NCI-H526 (cell line): ENCODE measurements at regions not wholly inside any gene's neighbourhood (a gene's known extent, or its start where the extent isn't known, plus 50 kb on each side); places are given as distances from the start of the nearest gene placed in this dataset.
"Not testable (repeated sequence)": the region's sequence is repeated elsewhere in the genome, so short reads cannot be mapped to it uniquely, and the experiment has no call there.

Source experiments
- DNase-seq, 2 experiments: peaks; one replicate each; lab custom pipeline; 2025; lab: John Stamatoyannopoulos, UW

DNA sequence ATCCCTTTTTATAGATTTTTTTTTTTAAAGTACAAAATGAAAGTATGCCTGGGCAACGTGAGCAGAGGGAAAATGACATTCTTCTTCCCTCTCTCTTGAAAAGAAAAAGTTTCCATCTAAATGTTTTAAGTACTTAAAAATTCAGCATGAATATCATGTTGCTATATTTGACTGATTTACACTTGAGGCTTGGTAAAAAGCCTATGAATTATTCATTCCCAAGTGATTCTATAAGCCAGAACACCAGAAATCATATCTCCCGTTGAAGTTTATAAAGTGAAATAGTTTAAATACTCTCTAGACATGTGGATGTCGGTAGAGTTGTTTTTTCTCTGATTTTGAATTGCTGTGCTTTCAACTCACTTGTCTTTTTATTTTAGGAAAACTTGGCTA lies 276.2 kb upstream of the RARB start:
- DNase-seq: no peak

DNA sequence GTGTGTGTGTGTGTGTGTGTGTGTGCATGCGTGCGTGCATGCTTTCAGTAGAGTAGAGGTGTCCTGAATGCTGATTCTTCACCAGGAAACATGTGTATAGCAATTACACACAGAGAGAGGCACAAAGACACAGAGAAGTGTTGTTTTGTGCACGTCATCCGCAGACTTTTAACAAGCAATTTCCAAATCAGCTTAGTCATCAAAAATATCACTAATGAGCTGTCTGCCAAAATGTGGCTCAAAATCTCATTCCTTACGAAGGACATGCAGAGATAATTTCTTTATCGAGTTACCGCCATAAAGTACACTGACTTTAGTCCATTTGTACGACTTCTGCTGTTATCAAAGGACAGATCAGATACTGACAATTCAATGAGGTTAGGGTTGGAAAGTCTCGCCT lies 274.9 kb upstream of the RARB start:
- no peak for DNase-seq

DNA sequence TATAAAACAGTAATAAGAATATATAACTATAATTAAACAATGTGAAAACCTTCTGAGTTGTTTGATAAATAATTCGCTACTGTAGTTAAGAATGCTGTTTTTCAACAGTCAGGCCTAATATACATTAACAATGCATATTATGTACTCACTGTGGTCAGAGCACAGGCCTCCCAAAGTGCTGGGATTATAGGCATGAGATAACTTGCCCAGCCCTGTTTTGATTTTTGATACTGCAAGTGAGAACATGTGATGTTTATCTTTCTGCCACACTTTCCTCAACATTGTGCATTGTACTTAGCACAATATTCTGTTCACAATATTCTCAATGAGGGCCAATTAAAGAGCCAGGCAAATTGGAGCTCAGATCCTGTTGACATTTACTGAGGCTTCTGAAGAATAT lies 274.5 kb upstream of the RARB start:
- DNase-seq: no peak

DNA sequence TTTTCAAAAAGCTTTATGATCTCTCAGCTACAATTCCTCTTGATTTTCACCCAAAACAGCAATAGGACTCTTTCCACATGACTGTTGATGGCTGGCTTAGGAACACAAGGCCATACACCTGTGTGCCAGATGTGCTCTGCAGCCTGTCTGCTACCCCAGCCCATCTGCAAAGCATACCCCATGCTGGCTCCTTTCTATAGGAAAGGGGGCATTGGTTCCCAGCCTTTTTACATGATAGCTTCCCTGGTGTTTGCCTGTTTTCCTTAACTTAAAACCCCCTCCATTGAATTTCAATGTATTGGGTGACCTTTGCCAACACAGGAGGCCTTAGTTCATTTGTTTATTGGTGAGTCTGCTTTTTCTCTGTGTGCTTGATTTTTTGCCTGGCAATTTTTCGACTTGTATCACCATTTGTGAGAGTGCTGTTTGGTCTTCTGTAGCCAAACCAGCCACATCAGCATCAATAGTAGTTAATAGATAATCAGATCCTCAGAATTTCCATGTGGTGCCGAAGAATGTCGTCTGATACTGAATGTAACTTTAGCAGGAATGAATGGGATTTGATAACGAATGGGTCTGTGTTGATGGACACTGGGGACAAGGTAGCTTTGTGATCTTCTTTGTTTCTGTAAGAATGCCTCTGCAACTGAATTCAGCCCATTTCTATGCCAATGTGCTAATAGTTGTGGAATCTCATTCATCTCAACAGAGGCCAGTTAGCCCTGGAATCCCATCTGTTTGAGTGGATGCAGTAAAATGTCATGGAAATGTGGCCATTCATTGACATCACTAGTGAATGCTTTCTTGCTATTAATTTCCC lies 272.2 kb upstream of the RARB start:
- DNase-seq: no peak

DNA sequence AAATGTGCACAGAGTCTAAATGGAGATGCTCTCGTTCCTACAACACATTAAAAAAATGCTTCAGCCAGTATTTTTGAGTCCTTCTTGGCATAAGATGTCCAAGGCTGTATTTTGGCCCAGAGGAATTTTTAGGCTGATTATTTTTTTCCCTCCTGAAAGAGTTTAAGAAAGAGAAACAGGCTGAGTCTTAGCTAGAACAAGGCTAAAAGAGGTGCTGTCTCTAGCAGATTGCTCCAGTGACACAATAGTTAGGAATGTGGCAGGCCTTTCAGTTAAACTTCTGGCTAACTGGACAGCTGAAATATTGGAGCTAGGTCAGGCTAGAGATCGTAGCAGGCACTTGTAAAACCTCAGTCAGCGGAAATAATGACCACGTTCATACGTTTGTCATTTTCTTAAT lies 271.4 kb upstream of the RARB start:
- DNase-seq: no peak

DNA sequence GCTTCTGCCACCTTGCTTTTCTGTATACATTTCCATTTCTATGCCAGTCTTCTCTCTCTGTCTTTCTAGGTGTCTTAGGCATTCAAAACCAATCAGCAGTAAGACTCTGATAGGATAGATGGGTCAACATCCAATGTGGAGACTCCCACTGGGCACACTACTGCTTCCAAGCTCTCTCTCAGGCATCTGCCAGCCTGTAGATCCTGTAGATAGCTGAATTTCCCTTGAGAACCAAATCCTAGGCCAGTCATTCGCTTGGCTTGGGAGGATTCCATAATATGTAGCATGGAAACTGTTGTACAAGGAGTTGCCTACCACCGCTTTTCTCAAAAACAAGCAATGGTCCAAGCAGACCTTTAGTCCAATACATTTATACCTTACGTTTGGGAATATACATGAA lies 262.8 kb upstream of the RARB start:
- DNase-seq: no peak

DNA sequence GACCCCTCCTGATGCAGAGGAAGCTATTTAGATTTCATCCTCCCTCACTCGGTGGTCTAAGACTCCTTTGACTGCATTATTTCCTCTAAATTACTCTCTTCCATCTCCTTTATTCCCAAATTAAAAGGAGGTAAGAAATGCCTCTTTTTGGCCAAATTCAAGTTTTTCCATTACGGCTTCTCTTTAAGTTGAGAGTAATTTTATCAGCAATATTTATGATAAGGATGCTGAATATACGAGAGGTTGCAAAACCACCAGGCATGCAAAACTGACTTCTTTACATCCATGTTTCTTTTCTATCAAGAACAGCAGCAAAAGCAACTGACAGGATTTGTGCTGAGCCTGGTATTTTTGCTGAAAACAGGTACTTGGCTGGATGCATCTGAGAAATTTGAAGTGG lies 262.0 kb upstream of the RARB start:
- no peak for DNase-seq

DNA sequence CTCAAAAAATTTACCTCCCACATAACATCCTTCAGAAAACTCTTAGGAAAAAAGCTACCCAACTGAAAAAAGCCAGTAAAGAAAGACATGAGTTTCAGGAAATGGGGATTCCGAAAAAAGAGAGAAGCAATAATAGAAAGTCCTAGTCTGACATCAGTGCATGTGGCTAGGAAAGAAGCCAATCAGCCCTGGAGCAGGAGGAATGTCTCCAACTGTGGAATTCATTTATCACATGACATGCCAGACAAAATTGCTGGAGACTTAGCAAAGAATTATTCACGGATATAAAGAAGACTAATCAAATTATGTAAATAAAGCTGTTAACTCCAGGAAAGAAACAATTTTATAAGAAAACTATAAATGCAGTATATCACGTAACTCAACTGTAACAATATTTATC lies 258.9 kb upstream of the RARB start:
- DNase-seq: no peak

DNA sequence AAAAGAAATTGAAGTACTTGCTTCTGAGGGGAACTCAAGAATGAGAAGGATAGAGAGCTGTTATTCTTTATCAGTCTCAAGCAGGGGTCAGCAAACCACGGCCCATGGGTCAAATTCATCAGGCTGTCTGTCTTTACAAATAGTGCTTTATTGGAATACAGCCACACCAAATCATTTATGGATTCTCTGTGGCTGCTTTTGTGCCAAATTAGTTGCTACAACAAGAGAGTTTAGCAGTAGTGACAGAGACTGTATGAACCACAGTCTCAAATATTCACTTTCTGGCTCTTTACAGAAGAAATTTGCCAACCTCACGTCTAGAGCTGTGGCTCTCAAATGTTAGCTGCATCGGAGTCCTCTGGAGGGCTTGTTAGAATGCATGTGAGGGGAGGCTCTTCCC lies 258.0 kb upstream of the RARB start:
- DNase-seq: no peak

DNA sequence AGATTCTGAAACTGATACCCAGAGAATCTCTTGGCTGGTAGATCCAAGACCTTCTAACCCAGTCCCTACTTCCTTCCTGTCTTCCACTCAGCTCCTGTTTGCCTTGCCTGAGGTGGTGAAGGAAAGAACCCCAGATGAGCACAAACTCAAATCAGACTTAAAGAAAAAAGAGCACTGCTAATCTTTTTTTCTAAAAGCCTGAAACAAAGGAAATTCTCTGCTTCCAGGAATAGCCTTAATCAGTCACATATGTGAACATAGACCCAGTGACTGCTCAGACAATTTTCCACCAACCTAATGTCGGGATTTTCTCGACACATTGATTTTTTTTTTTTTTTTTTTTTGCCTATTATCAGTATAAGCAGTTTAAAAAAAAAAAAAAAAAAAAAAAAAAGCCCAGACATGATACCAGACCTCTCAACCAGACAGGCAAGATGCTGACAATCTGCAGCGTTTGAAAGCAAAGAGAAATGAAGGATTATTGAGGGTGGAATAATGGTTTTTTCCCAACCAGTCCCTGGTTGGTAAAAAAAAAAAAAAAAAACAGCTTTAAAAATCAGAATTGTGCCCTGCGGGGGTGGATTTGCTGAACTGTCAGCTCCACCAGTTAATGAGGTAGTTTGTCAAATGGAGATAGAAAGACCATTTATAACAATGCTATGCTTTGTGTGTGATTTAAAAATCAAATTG lies 256.8 kb upstream of the RARB start:
- no peak for DNase-seq

DNA sequence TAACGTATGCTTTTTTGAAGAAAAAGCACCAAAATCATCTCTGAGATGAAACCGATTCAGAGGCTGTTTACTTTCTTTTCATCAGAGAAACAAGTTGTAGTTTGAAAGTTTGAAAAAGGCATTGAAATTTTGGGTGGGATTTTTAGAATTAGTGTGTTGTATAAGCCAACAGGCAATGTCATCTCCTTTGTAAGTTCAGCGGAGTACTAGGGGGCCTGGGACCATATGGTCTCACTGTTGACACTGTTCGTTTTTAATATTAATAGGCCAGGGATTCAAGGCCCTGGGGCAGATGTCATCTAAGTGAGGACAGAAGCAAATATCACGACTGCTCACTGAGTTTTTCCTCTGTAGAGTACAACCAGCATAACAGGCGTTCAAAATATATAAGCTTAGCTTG lies 256.2 kb upstream of the RARB start:
- DNase-seq: no peak

DNA sequence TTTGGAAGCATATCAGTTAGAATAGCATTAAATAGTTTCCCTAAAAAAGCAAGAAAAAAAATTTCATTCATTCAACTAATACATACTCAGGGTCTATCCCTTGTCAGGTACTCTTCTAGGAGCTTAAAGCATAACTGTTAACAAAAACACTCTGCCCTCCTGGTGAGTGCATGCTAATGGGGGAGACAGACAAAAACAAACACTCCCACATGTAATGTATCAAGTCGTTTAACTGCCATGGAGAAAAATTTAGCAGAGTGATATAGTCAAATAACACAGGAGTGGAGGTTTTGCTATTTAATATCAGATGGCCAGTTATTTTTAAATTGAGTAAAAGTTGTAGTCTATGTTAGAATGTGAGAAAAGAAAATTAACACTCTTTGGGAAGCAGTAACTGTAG lies 254.5 kb upstream of the RARB start:
- DNase-seq: peak in 1 of 2 experiments; percentile 2

DNA sequence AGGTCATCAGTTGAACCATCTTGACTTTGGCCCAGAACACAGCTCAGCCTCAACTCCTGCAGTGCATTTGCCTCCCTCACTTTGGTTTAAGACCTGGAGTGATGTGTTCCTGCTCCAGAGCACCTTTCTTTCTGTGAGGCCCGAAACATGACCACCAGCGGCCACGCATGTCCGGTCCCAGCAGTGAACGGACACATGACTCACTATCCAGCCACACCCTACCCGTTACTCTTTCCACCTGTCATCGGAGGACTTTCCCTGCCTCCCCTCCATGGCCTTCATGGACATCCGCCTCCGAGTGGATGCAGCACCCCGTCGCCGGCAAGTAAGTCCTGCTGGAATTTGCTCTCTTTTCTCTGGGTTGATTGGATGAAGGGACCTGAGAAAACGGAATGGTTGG lies 253.8 kb upstream of the RARB start:
- no peak for DNase-seq

DNA sequence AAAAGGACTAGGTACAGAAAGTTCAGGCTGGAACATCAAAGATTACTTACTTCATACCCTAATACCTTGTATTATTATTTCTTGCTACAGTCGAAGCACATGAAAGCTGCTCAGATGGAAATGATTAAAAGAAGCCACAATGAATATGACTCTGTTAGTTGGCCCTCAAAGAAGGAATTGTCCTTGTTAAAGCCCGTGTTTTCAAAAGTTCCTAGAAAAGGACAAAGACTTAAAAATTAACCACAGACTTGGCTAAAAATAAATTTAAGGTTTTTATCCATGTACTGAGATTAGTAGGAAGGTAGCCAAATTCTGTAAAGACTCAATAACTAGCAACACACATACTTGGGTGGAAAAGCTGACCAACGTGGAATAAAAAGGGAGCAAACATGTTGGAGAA lies 251.0 kb upstream of the RARB start:
- DNase-seq: no peak

DNA sequence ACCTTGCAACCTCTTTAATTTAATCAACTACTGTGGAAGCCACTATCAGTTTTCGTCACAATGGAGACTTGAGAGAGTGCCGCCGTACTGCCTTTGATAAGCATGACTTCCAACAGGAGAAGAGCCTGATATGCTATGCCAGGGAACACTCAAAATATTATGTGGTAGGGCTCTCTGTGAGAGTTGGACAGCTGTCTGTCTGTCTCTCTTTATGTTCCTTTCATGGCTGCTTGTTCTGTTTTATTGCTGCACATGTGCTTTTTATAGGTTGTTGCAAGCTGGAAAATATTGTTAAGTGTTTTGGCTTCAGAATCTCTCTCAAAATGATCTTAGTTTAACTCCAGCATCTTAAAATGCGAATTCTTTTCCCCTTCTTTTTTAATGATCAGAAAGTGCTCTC lies 249.4 kb upstream of the RARB start:
- DNase-seq: no peak

DNA sequence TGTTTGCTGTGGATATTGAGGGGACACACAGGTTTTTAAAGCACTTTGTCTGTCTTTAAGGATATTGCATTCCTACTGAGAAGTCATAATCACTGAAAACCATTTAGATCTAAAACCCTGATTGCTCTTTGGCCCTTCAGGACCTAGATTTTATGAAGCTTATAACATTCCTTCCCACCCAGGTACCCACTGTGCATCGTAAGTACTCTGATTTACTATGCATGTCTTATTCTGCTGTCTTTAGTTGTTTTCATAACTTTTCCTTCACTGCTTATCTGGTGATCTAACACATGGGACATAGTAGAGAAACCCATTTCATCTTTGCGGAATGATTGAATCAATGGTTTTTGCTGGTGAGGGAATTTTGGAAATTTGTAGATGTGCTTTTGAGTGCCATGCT lies 247.0 kb upstream of the RARB start:
- DNase-seq: no peak

DNA sequence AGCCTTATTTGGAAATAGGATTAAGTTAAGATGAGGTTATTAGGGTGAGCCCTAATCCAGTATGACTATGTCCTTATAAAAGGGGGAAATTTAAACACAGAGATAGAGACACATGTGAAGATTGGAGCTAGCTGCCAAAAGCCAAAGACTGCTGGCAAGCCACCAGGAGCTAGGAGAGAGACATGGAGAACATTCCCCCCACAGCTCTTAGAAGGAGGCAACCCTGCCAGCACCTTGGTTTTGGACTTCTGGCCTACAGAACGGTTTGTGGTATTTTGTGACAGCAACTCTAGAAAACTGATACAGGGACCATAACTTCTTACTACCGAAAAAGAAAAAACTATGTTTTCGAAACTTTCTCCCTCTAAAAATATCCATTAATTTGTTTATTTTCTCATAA lies 245.3 kb upstream of the RARB start:
- no peak for DNase-seq

DNA sequence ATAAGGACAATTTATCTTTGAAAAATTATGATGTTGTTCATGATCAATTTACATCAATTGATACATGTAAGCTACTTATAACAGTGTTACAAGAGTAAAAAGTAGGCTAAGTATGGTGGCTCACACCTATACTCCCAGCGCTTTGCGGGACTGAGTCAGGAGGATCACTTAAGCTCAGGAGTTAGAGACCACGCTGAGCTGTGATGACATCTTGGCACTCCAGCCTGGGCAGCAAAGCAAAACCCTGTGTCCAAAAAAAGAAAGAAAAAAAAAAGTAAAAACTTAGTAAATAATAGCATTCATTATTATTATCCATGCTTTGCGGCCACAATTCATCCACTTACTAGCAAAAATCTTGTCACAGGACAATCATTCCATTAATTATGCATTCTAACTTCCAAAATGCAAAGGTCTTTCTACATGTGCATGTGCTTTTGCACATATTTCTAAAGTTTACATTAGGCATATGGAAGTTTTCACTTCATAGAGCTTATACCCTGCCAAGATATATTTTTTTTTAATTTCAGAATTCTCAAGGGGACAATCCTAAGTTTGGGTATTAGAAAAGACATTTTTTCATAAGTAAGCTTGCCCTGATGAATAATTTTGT lies 243.3 kb upstream of the RARB start:
- no peak for DNase-seq

DNA sequence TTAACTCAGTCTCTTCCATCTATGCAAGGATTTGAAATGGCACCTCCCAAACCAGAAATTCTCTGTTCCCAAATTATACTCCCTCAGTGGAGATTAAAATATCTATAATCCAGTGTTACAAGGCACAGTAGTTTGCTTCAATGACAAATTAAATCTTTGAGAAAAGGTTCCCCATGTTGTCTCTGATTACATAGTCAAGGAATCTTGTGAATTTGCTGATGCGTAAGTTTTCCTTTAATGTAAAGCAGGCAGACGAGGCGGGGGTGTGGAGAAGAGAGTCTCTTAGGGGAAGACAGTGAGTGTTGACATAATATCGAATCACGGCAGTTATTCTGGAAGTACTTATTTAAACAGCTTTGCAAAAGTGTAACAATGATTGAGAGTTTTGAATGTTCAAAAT lies 236.4 kb upstream of the RARB start:
- no peak for DNase-seq

DNA sequence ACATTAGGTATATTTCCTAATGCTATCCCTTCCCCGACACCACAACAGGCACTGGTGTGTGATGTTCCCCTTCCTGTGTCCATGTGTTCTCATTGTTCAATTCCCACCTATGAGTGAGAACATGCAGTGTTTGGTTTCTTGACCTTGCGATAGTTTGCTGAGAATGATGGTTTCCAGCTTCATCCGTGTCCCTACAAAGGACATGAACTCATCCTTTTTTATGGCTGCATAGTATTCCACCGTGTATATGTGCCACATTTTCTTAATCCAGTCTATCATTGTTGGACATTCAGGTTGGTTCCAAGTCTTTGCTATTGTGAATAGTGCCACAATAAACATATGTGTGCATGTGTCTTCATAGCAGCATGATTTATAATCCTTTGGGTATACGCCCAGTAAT lies 228.5 kb upstream of the RARB start:
- not testable (repeated sequence) for DNase-seq

DNA sequence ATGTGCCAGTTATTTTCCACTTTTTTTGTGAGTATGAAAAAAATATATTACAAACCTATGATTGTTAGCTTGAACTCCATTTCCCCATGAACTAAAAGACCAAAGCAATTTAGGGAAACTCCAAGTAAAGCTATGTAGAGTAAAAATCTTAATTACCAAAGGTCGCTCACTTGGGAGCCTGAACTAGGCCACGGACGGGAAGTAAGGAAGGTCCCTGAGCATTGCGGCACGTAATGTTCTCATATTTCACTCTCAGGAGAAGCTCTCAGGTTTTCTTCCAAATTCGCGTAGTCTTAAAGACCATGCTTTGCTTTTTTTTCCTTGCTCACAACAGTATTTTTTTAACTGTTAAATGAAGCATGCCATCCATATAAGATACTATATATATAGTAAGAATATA lies 215.3 kb upstream of the RARB start:
- no peak for DNase-seq

DNA sequence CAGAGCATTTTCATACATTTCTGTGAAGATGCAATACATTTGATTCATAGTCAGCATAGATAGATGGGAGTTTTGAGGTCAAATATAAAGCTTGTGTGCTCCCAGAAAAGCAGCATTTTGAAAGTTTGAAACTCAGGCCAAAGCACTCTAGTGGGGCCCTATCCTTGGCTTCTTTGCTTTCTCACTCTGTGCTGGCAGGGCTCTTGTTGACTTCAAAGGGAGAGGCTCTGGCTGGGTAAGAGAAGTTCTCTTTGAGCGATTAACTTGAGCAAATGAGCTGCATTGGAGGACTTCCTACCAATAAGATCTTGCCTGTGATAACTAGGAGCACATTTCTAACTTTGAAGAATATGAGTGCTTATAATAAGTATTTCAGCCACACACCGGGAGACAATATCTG lies 214.0 kb upstream of the RARB start:
- no peak for DNase-seq

DNA sequence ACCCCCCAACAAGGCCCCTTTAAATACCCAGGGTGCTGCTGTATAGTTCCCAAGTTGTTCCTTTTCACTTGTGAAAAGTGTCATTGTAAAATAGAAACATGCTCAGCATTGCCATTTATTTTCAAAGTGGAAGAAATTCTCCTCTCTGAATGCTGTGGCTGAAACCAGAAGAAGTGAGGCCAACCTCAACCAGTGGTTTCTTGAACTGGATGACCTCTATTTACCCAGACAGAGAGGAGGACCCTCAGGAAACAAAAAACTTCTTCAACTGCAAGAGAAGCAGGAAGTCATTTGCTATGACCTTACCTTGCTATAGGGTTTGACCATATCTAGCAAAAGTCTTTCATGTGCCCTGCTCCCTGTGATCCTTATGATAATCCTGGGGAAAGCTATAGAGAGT lies 209.7 kb upstream of the RARB start:
- DNase-seq: no peak

DNA sequence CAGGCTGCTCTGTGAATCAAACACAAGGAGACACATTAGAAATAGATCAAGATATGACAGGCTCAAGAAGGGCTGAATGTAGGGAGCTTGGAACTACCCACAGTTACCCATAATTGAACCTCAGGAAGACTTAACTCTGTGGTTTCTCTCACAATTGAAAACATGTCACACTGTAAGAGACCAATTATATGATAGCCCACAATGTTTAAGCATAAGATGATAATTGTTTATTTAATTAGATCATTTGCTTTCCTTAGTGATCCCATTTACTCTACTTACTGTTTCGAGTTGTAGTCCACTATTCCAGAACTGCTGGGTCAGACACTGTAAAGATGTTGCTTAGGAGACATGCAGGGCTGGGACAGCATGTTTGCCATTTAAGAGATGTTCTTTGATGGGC lies 201.3 kb upstream of the RARB start:
- no peak for DNase-seq
